LNCAP (cell line): ENCODE measurements at regions not wholly inside any gene's neighbourhood (a gene's known extent, or its start where the extent isn't known, plus 50 kb on each side); places are given as distances from the start of the nearest gene placed in this dataset.

Experiments used
- CTCF ChIP-seq: fragments of 450-650 bp; IDR thresholded peaks from 2 replicates; pipeline ENCODE4 v1.5.1; 2017; ENCODE audit warnings: mild to moderate bottlenecking

DNA sequence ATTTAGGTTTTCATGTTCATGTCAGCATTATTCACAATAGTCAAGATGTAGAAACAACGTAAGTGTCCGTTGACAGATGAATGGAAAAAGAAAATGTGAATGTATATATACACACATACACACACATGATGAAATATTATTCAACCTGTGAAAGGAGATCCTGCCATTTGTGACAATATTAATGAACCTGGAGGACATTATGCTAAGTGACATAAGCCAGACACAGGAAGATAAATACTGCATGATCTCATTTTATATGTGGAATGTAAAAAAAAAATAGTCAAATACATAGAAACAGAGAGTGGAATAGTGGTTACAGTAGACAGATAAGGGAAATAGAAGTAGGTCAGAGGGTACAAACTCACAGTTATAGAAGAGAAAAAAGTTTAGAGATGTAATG, 651.1 kb upstream of the MKI67 start:
- no peak for TF ChIP-seq CTCF

- TF ChIP-seq CTCF = no peak
Measured at GRCh38 chr10:128779416-128779815, 653.2 kb upstream of the MKI67 start.

DNA sequence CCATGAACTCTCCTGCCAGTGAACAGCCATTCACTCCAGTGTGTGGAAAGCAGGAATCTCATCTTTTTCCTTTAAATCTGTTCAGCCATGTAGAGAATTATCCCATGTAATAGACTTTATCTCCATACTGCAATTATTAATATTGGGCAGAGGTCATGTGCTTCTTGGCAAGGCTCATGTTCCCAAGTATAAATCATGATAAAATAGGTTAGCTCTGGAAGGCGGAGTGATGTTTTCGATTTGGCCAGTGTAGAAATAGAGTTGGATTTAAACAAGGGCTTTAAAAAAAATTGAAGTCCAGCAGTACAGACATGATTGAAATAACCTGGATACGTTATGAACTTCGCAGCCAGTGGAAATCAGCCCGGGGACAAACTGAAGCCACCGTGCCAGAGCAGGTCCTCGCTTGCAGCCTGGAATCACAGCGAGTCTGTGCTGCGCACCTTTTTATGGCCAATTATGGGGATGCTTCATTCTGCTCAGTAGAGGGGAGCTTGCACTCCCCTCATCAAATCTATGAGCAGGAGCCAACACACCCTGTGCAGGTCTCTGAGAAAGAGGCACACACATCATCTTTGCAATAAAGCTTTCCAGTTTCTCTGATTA, 654.0 kb upstream of the MKI67 start:
- TF ChIP-seq CTCF = no peak

DNA sequence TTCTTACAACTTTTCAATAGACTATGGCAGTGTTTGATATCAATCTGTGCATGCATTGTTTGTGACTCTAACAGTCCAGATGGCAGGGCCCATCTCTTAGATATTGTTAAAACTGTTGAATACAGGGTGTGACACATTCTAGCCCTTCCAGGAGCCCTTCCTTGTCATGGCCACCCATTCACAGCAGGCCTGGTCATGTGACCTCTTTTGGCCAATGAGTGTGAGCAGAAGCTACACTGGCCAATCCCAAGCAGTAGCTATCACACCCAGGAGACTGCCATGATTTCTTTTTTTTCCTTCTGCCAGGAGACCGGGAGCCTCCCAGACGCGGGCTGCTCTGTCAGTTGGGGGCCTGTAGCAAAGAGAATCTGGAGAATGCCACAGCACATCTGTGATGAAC, 655.4 kb upstream of the MKI67 start:
- no peak for TF ChIP-seq CTCF

- TF ChIP-seq CTCF = no peak
Measured at GRCh38 chr10:128784444-128784843, 658.2 kb upstream of the MKI67 start.

GRCh38 chr10:128792426-128793140, 666.4 kb upstream of the MKI67 start:
- TF ChIP-seq CTCF = no peak

GRCh38 chr10:128793726-128794655, 667.8 kb upstream of the MKI67 start:
- TF ChIP-seq CTCF = no peak
